Transverse colon (tissue), 4 donors: ENCODE measurements at regions not wholly inside any gene's neighbourhood (a gene's known extent, or its start where the extent isn't known, plus 50 kb on each side); places are given as distances from the start of the nearest gene placed in this dataset.

Experiments used
- CTCF ChIP-seq, 5 experiments: fragments of 200-600 bp in 3 of 5; fragments of 450-650 bp in 2 of 5; sonication (generic) in 3 of 5; IDR thresholded peaks; 1 replicate in 2 of 5; 2 replicates in 3 of 5; pipeline ENCODE4 v1.5.1; 2016 to 2017; ENCODE audit warnings: antibody characterized with exemption in 5 of 5, inconsistent platforms in 3 of 5, mild to moderate bottlenecking in 2 of 5, moderate library complexity in 1 of 5
- POLR2AphosphoS5 ChIP-seq, 3 donors: sonication (generic); formaldehyde crosslinking; IDR thresholded peaks; one replicate each; pipeline ENCODE4 v1.6.1; 2016; ENCODE audit warnings: antibody characterized with exemption in 3 of 3

- no peak for TF ChIP-seq POLR2AphosphoS5 (IDR thresholded peaks at IDR 0.05)
- TF ChIP-seq CTCF (IDR thresholded peaks at IDR 0.05) = no peak
These were observed 211.0 kb downstream of the ANKRD50 start for GRCh38 chr4:124501576-124501975.
